HEK293 (cell line): ENCODE measurements at regions not wholly inside any gene's neighbourhood (a gene's known extent, or its start where the extent isn't known, plus 50 kb on each side); places are given as distances from the start of the nearest gene placed in this dataset.
"Not testable (repeated sequence)": the region's sequence is repeated elsewhere in the genome, so short reads cannot be mapped to it uniquely, and the experiment has no call there.

Experiments
- CTCF ChIA-PET: fragments of 350-600 bp; formaldehyde crosslinking; extraction: SDS; loops from one replicate; lab custom pipeline; 2021; ENCODE audit warnings: antibody characterized with exemption; lab: Yijun Ruan, JAX
- POLR2A ChIA-PET: fragments of 300-600 bp; formaldehyde crosslinking; extraction: SDS; loops from one replicate; lab custom pipeline; 2020; ENCODE audit warnings: antibody characterized with exemption, inconsistent platforms; lab: Yijun Ruan, JAX
- H3K27ac ChIP-seq: fragments of 200-500 bp; sonication (Bioruptor generic); 2 replicates; pipeline ENCODE4 v1.5.1; 2014; ENCODE audit warnings: low read depth, low read length, control low read depth, inconsistent platforms; ENCODE audit errors: extremely low read depth
- H3K36me3 ChIP-seq, 2 experiments: fragments of 200-500 bp in 1 of 2; sonication (Bioruptor generic) in 1 of 2; 1 replicate in 1 of 2; 2 replicates in 1 of 2; pipeline ENCODE4 v1.5.1; 2014 to 2017; ENCODE audit warnings: inconsistent platforms in 2 of 2, low read length in 2 of 2; ENCODE audit not compliant: control insufficient read depth in 2 of 2, insufficient read depth in 1 of 2
- H3K4me1 ChIP-seq: fragments of 200-500 bp; sonication (Bioruptor generic); 2 replicates; pipeline ENCODE4 v1.5.1; 2014; ENCODE audit warnings: mild to moderate bottlenecking, low read length, inconsistent platforms; ENCODE audit not compliant: control insufficient read depth, insufficient read depth
- H3K4me3 ChIP-seq: 2 replicates; pipeline ENCODE4 v1.5.1; 2011; ENCODE audit warnings: low read depth, mild to moderate bottlenecking, control low read depth, low read length, moderate library complexity
- H3K9me3 ChIP-seq: fragments of 200-500 bp; sonication (Bioruptor generic); 2 replicates; pipeline ENCODE4 v1.5.1; 2014; ENCODE audit warnings: low read depth, low read length, inconsistent platforms; ENCODE audit not compliant: control insufficient read depth, insufficient read depth
- BCL11A ChIP-seq: fragments of 450-650 bp; formaldehyde crosslinking; IDR thresholded peaks from 2 replicates; pipeline ENCODE4 v1.5.1; 2016; ENCODE audit warnings: low read depth, missing biosample characterization, missing genetic modification characterization
- BCL11B ChIP-seq: fragments of 450-650 bp; formaldehyde crosslinking; IDR thresholded peaks from 2 replicates; pipeline ENCODE4 v1.5.1; 2016; ENCODE audit warnings: low read depth, missing biosample characterization, missing genetic modification characterization
- GLIS1 ChIP-seq: fragments of 450-650 bp; formaldehyde crosslinking; IDR thresholded peaks from 2 replicates; pipeline ENCODE4 v1.5.1; 2016; ENCODE audit warnings: missing biosample characterization, missing genetic modification characterization
- TCF7L2 ChIP-seq: IDR thresholded peaks from 2 replicates; pipeline ENCODE4 v1.6.1; 2011; ENCODE audit warnings: low read depth, mild to moderate bottlenecking, inconsistent platforms, low read length, moderate library complexity, borderline replicate concordance
- ZNF146 ChIP-seq: fragments of 450-650 bp; formaldehyde crosslinking; IDR thresholded peaks from 2 replicates; pipeline ENCODE4 v1.5.1; 2016; ENCODE audit warnings: missing biosample characterization, missing genetic modification characterization
- ZNF280D ChIP-seq: fragments of 450-650 bp; formaldehyde crosslinking; IDR thresholded peaks from 2 replicates; pipeline ENCODE4 v1.5.1; 2016; ENCODE audit warnings: missing biosample characterization, missing genetic modification characterization
- ZNF292 ChIP-seq: fragments of 450-650 bp; formaldehyde crosslinking; IDR thresholded peaks from 2 replicates; pipeline ENCODE4 v1.5.1; 2016; ENCODE audit warnings: low read depth, missing biosample characterization, missing genetic modification characterization, borderline replicate concordance
- ZNF404 ChIP-seq: fragments of 450-650 bp; formaldehyde crosslinking; IDR thresholded peaks from 2 replicates; pipeline ENCODE4 v1.5.1; 2017; ENCODE audit warnings: missing biosample characterization, missing genetic modification characterization
- ZNF561 ChIP-seq: fragments of 450-650 bp; IDR thresholded peaks from 2 replicates; pipeline ENCODE4 v1.5.1; 2018; ENCODE audit warnings: missing biosample characterization, missing genetic modification characterization, borderline replicate concordance
- ZNF704 ChIP-seq: fragments of 450-650 bp; formaldehyde crosslinking; IDR thresholded peaks from 2 replicates; pipeline ENCODE4 v1.5.1; 2016; ENCODE audit warnings: missing biosample characterization, missing genetic modification characterization
- TF ChIP-seq, protein P1 (sequence below): fragments of 450-650 bp; formaldehyde crosslinking; conservative IDR thresholded peaks from 2 replicates; pipeline ENCODE4 v1.5.1; 2016; ENCODE audit warnings: low read depth, missing biosample characterization, missing genetic modification characterization

DNA sequence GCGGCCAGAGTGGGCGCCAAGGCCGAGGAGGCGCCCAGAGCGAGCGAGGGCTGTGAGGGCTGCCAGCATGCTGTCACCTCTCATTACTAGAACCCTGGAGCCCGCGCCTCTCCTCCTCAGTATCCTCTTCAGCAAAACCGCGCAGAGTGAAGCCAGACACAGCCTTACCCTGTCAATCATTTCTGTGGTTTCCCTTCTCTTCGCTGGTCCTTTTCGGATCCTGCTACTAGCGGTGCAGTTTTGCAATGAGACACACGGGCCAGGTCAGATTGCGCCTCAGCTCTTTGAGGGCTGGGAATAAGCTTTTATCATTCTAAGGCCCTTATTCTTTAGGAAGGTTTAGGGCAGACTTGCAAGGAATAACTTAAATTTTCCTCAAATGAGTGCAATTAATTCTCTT, 55.5 kb upstream of the FAM171A1 start (continued):
- TF ChIP-seq, protein P1, sequence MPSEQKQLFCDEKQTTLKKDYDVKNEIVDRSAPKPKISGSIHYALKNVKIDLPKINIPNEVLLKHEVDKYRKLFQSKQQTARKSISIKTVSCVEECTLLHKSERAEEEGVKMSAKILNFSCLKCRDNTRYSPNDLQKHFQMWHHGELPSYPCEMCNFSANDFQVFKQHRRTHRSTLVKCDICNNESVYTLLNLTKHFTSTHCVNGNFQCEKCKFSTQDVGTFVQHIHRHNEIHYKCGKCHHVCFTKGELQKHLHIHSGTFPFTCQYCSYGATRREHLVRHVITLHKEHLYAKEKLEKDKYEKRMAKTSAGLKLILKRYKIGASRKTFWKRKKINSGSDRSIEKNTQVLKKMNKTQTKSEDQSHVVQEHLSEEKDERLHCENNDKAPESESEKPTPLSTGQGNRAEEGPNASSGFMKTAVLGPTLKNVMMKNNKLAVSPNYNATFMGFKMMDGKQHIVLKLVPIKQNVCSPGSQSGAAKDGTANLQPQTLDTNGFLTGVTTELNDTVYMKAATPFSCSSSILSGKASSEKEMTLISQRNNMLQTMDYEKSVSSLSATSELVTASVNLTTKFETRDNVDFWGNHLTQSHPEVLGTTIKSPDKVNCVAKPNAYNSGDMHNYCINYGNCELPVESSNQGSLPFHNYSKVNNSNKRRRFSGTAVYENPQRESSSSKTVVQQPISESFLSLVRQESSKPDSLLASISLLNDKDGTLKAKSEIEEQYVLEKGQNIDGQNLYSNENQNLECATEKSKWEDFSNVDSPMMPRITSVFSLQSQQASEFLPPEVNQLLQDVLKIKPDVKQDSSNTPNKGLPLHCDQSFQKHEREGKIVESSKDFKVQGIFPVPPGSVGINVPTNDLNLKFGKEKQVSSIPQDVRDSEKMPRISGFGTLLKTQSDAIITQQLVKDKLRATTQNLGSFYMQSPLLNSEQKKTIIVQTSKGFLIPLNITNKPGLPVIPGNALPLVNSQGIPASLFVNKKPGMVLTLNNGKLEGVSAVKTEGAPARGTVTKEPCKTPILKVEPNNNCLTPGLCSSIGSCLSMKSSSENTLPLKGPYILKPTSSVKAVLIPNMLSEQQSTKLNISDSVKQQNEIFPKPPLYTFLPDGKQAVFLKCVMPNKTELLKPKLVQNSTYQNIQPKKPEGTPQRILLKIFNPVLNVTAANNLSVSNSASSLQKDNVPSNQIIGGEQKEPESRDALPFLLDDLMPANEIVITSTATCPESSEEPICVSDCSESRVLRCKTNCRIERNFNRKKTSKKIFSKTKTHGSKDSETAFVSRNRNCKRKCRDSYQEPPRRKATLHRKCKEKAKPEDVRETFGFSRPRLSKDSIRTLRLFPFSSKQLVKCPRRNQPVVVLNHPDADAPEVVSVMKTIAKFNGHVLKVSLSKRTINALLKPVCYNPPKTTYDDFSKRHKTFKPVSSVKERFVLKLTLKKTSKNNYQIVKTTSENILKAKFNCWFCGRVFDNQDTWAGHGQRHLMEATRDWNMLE (tag by site-specific recombination) = no peak
- TF ChIP-seq BCL11A (tag by site-specific recombination) = no peak
- no peak for TF ChIP-seq ZNF404

DNA sequence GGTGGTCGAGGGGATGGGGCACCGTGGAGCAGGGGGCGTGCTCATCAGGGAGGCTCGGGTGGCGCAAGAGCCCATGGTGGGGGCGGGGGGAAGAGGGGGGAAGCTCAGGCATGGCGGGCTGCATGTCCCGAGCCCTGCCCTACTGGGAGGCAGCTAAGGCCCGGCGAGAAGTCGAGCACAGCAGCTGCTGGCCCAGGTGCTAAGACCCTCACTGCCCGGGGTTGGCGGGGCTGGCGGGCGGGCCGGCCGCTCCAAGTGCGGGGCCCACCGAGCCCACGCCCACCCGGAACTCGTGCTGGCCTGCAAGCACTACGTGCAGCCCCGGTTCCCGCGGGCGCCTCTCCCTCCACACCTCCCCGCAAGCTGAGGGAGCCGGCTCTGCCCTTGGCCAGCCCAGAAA, 55.0 kb upstream of the FAM171A1 start:
- Histone ChIP-seq H3K27ac (no peak overlapping the region), H3K36me3 (no peaks in the 10 kb centered on the region), H3K4me3 (no peak overlapping the region), H3K4me1 (peaks cover 5% of the 10 kb centered on the region; the same call in 1 of the 2 replicates), H3K9me3 (no peaks in the 10 kb centered on the region)
- ChIA-PET CTCF (interaction anchor here (0.5 to 9.9 kb wide), 3 partner anchors 13 to 301 kb away, joined by 3 to 178 read pairs (median 4); partner anchors contain the start of gene ITGA8), POLR2A (no interaction called here)
- TF ChIP-seq ZNF704 (tag by site-specific recombination) = no peak
- no peak for TF ChIP-seq ZNF292 (tag by site-specific recombination)
- no peak for TF ChIP-seq GLIS1
- TF ChIP-seq TCF7L2 = no peak
- TF ChIP-seq BCL11B = no peak
- no peak for TF ChIP-seq ZNF561 (tag by site-specific recombination)

DNA sequence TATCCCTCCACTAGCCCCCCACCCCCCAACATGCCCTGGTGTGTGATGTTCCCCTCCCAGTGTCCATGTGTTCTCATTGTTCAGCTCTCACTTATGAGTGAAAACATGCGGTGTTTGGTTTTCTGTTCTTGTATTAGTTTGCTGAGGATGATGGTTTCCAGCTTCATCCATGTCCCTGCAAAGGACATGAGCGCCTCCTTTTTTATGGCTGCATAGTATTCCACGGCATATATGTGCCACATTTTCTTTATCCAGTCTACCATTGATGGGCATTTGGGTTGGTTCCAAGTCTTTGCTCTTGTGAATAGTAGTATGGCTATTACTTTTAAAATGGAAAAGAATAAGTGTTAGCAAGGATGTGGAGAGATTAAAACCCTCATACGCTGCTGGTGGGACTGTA, 50.8 kb upstream of the FAM171A1 start:
- H3K36me3 ChIP-seq, H3K9me3 ChIP-seq, H3K4me3 ChIP-seq, H3K27ac ChIP-seq, POLR2A ChIA-PET, H3K4me1 ChIP-seq: not testable (repeated sequence)
- TF ChIP-seq ZNF280D (tag by site-specific recombination) (0 out of 2 replicates have a peak, but pooled peaks have one; percentile 46), ZNF146 (peak; percentile 95)
- CTCF ChIA-PET = interaction anchor here (0.6 kb wide), 2 partner anchors 59 to 255 kb away, joined by 3 to 4 read pairs; no protein-coding TSS in a partner anchor
